Mesendoderm (in vitro differentiated cells): ENCODE measurements at regions not wholly inside any gene's neighbourhood (a gene's known extent, or its start where the extent isn't known, plus 50 kb on each side); places are given as distances from the start of the nearest gene placed in this dataset.

Source experiments
- DNase-seq: peaks from one replicate; pipeline ENCODE4 v3.0.0; 2013
- H2AK5ac ChIP-seq: 2 replicates; pipeline ENCODE4 v1.6.1; 2013; ENCODE audit warnings: low read length, inconsistent platforms
- H2BK120ac ChIP-seq: 2 replicates; pipeline ENCODE4 v1.6.1; 2013; ENCODE audit warnings: low read depth, mild to moderate bottlenecking, low read length, moderate library complexity, mixed read lengths
- H2BK15ac ChIP-seq: replicated peaks from 2 replicates; pipeline ENCODE4 v1.6.1; 2013; ENCODE audit warnings: low read depth, mild to moderate bottlenecking, moderate library complexity
- H2BK5ac ChIP-seq: 2 replicates; pipeline ENCODE4 v1.6.1; 2013; ENCODE audit warnings: low read length, inconsistent platforms
- H3K18ac ChIP-seq: 2 replicates; pipeline ENCODE4 v1.6.1; 2013; ENCODE audit warnings: mild to moderate bottlenecking, low read length, mixed read lengths
- H3K23ac ChIP-seq: one replicate; pipeline ENCODE4 v1.6.1; 2013; ENCODE audit warnings: low read length
- H3K27ac ChIP-seq: 2 replicates; pipeline ENCODE4 v1.5.1; 2013; ENCODE audit warnings: low read depth, mild to moderate bottlenecking, inconsistent platforms, low read length, moderate library complexity
- H3K27me3 ChIP-seq: 2 replicates; pipeline ENCODE4 v1.6.1; 2013; ENCODE audit warnings: low read length, control low read depth, mild to moderate bottlenecking, inconsistent platforms; ENCODE audit not compliant: insufficient read depth, poor library complexity
- H3K36me3 ChIP-seq: 2 replicates; pipeline ENCODE4 v1.6.1; 2013; ENCODE audit warnings: low read length, inconsistent platforms; ENCODE audit not compliant: control insufficient read depth, insufficient read depth
- H3K4ac ChIP-seq: one replicate; pipeline ENCODE4 v1.6.1; 2013; ENCODE audit warnings: low read depth, mild to moderate bottlenecking, low read length, moderate library complexity
- H3K4me1 ChIP-seq: 2 replicates; pipeline ENCODE4 v1.6.1; 2013; ENCODE audit warnings: low read depth, low read length, inconsistent platforms; ENCODE audit not compliant: control insufficient read depth
- H3K4me2 ChIP-seq: 2 replicates; pipeline ENCODE4 v1.6.1; 2013; ENCODE audit warnings: low read length
- H3K4me3 ChIP-seq: 2 replicates; pipeline ENCODE4 v1.5.1; 2013; ENCODE audit warnings: mild to moderate bottlenecking, low read length
- H3K56ac ChIP-seq: one replicate; pipeline ENCODE4 v1.6.1; 2013; ENCODE audit warnings: low read length
- H3K79me1 ChIP-seq: 2 replicates; pipeline ENCODE4 v1.6.1; 2013; ENCODE audit warnings: low read length, inconsistent platforms
- H3K79me2 ChIP-seq: 2 replicates; pipeline ENCODE4 v1.6.1; 2013; ENCODE audit warnings: mild to moderate bottlenecking, low read length; ENCODE audit not compliant: control insufficient read depth, insufficient read depth
- H3K9ac ChIP-seq: 2 replicates; pipeline ENCODE4 v1.6.1; 2013; ENCODE audit warnings: low read length, inconsistent platforms
- H4K5ac ChIP-seq: one replicate; pipeline ENCODE4 v1.6.1; 2013; ENCODE audit warnings: low read length
- H4K8ac ChIP-seq: one replicate; pipeline ENCODE4 v1.6.1; 2013; ENCODE audit warnings: low read depth, mild to moderate bottlenecking, control low read depth, low read length, moderate library complexity
- WGBS: extraction: QIAGEN DNeasy Blood & Tissue Kit; methylation state at CpG from one replicate; pipeline ENCODE4 v1.1.7; 2013; ENCODE audit warnings: low lambda C conversion rate, missing lambda C conversion rate; ENCODE audit not compliant: insufficient coverage; ENCODE audit errors: extremely low coverage; 5-methylcytosine and 5-hydroxymethylcytosine counted together

- WGBS = no CpG with 5 or more reads among the region's 2 CpGs
- no peak overlapping the region for H3K4me3 ChIP-seq
- H4K8ac ChIP-seq = no peak overlapping the region
- H3K9ac ChIP-seq = no peak overlapping the region
- H3K4ac ChIP-seq = no peak overlapping the region
- H2BK5ac ChIP-seq = no peak overlapping the region
- no peaks in the 10 kb centered on the region for H3K79me2 ChIP-seq
- no peak overlapping the region for H3K18ac ChIP-seq
- H3K4me1 ChIP-seq = no peaks in the 10 kb centered on the region
- H3K36me3 ChIP-seq = no peaks in the 10 kb centered on the region
- H3K56ac ChIP-seq = no peak overlapping the region
- H2BK15ac ChIP-seq = no peak overlapping the region
- H3K23ac ChIP-seq = no peak overlapping the region
- no peak overlapping the region for H2AK5ac ChIP-seq
- H2BK120ac ChIP-seq = no peak overlapping the region
- no peak for DNase-seq
- no peaks in the 10 kb centered on the region for H3K27me3 ChIP-seq
- H3K27ac ChIP-seq = no peak overlapping the region
- no peak overlapping the region for H3K4me2 ChIP-seq
- no peaks in the 10 kb centered on the region for H3K79me1 ChIP-seq
- H4K5ac ChIP-seq = no peak overlapping the region
These were observed 278.5 kb downstream of the ISL1 start for GRCh38 chr5:51661646-51662265.

- Histone ChIP-seq H3K27ac (no peak overlapping the region), H3K23ac (no peak overlapping the region), H3K4me1 (no peaks in the 10 kb centered on the region), H2BK5ac (no peak overlapping the region), H3K9ac (no peak overlapping the region), H3K27me3 (no peaks in the 10 kb centered on the region), H3K4me3 (no peak overlapping the region), H4K5ac (no peak overlapping the region), H3K36me3 (no peaks in the 10 kb centered on the region), H3K18ac (no peak overlapping the region), H3K79me2 (no peaks in the 10 kb centered on the region), H2BK15ac (no peak overlapping the region), H3K79me1 (no peaks in the 10 kb centered on the region), H4K8ac (no peak overlapping the region), H3K4me2 (no peak overlapping the region), H2BK120ac (no peak overlapping the region), H2AK5ac (no peak overlapping the region), H3K56ac (no peak overlapping the region), H3K4ac (no peak overlapping the region)
- no peak for DNase-seq
- WGBS = no CpG with 5 or more reads among the region's 4 CpGs
These were observed 281.4 kb downstream of the ISL1 start for GRCh38 chr5:51664491-51665250.

- no peak overlapping the region for H2AK5ac ChIP-seq
- no peak overlapping the region for H4K5ac ChIP-seq
- no peak for DNase-seq
- no peak overlapping the region for H3K18ac ChIP-seq
- H2BK5ac ChIP-seq = no peak overlapping the region
- H3K27me3 ChIP-seq = no peaks in the 10 kb centered on the region
- no CpG with 5 or more reads among the region's 1 CpG for WGBS
- H2BK120ac ChIP-seq = no peak overlapping the region
- no peak overlapping the region for H2BK15ac ChIP-seq
- H3K9ac ChIP-seq = no peak overlapping the region
- no peaks in the 10 kb centered on the region for H3K4me1 ChIP-seq
- H3K4ac ChIP-seq = no peak overlapping the region
- no peak overlapping the region for H3K56ac ChIP-seq
- no peak overlapping the region for H3K4me2 ChIP-seq
- H3K4me3 ChIP-seq = no peak overlapping the region
- no peaks in the 10 kb centered on the region for H3K36me3 ChIP-seq
- H4K8ac ChIP-seq = no peak overlapping the region
- H3K27ac ChIP-seq = no peak overlapping the region
- H3K23ac ChIP-seq = no peak overlapping the region
- no peaks in the 10 kb centered on the region for H3K79me1 ChIP-seq
- H3K79me2 ChIP-seq = no peaks in the 10 kb centered on the region
These were observed 282.0 kb downstream of the ISL1 start for GRCh38 chr5:51665251-51665593.

GRCh38 chr5:51669095-51669494 lies 285.8 kb downstream of the ISL1 start:
- Histone ChIP-seq H3K4me2 (no peak overlapping the region), H4K5ac (no peak overlapping the region), H3K4me1 (no peaks in the 10 kb centered on the region), H3K27me3 (no peaks in the 10 kb centered on the region), H3K4ac (no peak overlapping the region), H3K4me3 (no peak overlapping the region), H2AK5ac (no peak overlapping the region), H3K56ac (no peak overlapping the region), H3K79me1 (no peaks in the 10 kb centered on the region), H3K18ac (no peak overlapping the region), H3K79me2 (no peaks in the 10 kb centered on the region), H3K27ac (no peak overlapping the region), H4K8ac (no peak overlapping the region), H3K9ac (no peak overlapping the region), H2BK5ac (no peak overlapping the region), H3K36me3 (no peaks in the 10 kb centered on the region), H3K23ac (no peak overlapping the region), H2BK15ac (no peak overlapping the region), H2BK120ac (no peak overlapping the region)
- no peak for DNase-seq
- 100% methylated on average over 2 of the region's 4 CpGs for WGBS

GRCh38 chr5:51678330-51678729 lies 295.1 kb downstream of the ISL1 start:
- H3K27me3 ChIP-seq = no peaks in the 10 kb centered on the region
- H2BK15ac ChIP-seq = no peak overlapping the region
- no peak overlapping the region for H3K4me2 ChIP-seq
- no peak overlapping the region for H3K56ac ChIP-seq
- no peak overlapping the region for H3K18ac ChIP-seq
- H3K9ac ChIP-seq = no peak overlapping the region
- no peak for DNase-seq
- no peak overlapping the region for H2AK5ac ChIP-seq
- H3K4me1 ChIP-seq = no peaks in the 10 kb centered on the region
- H3K27ac ChIP-seq = no peak overlapping the region
- no peak overlapping the region for H4K5ac ChIP-seq
- no peak overlapping the region for H4K8ac ChIP-seq
- H3K4ac ChIP-seq = no peak overlapping the region
- H3K79me2 ChIP-seq = no peaks in the 10 kb centered on the region
- H2BK5ac ChIP-seq = no peak overlapping the region
- no peak overlapping the region for H3K23ac ChIP-seq
- H3K36me3 ChIP-seq = no peaks in the 10 kb centered on the region
- no peak overlapping the region for H2BK120ac ChIP-seq
- no peak overlapping the region for H3K4me3 ChIP-seq
- H3K79me1 ChIP-seq = no peaks in the 10 kb centered on the region
- WGBS = no CpG with 5 or more reads among the region's 3 CpGs

GRCh38 chr5:51679286-51679685 lies 296.0 kb downstream of the ISL1 start:
- no peaks in the 10 kb centered on the region for H3K79me1 ChIP-seq
- H4K8ac ChIP-seq = no peak overlapping the region
- no peak overlapping the region for H2BK15ac ChIP-seq
- no peak overlapping the region for H3K9ac ChIP-seq
- no peak overlapping the region for H3K56ac ChIP-seq
- H3K4me3 ChIP-seq = no peak overlapping the region
- H3K4ac ChIP-seq = no peak overlapping the region
- H4K5ac ChIP-seq = no peak overlapping the region
- H3K4me2 ChIP-seq = no peak overlapping the region
- H3K79me2 ChIP-seq = no peaks in the 10 kb centered on the region
- no peak overlapping the region for H2BK5ac ChIP-seq
- no peaks in the 10 kb centered on the region for H3K27me3 ChIP-seq
- DNase-seq = no peak
- H2BK120ac ChIP-seq = no peak overlapping the region
- H3K36me3 ChIP-seq = no peaks in the 10 kb centered on the region
- H3K27ac ChIP-seq = no peak overlapping the region
- H3K23ac ChIP-seq = no peak overlapping the region
- no peak overlapping the region for H2AK5ac ChIP-seq
- no peak overlapping the region for H3K18ac ChIP-seq
- H3K4me1 ChIP-seq = no peaks in the 10 kb centered on the region
